OCI-LY1 (cell line): ENCODE measurements at regions not wholly inside any gene's neighbourhood (a gene's known extent, or its start where the extent isn't known, plus 50 kb on each side); places are given as distances from the start of the nearest gene placed in this dataset.

Experiments used
- H2AFZ ChIP-seq: fragments of 200-600 bp; sonication (generic), shearing (Covaris generic); 2 replicates; pipeline ENCODE4 v1.6.0; 2014; ENCODE audit warnings: antibody characterized with exemption, mild to moderate bottlenecking, low read length
- H3F3A ChIP-seq: fragments of 200-600 bp; sonication (generic), shearing (Covaris generic); 2 replicates; pipeline ENCODE4 v1.6.0; 2014; ENCODE audit warnings: mild to moderate bottlenecking, antibody characterized with exemption, low read length, moderate library complexity; ENCODE audit not compliant: insufficient read depth
- H3K27ac ChIP-seq: fragments of 200-600 bp; sonication (generic); 2 replicates; pipeline ENCODE4 v1.5.1; 2014; ENCODE audit warnings: low read length, mixed run types, mild to moderate bottlenecking, low read depth; ENCODE audit not compliant: poor library complexity, severe bottlenecking
- H3K27me3 ChIP-seq: fragments of 200-600 bp; sonication (generic); 2 replicates; pipeline ENCODE4 v1.6.0; 2014; ENCODE audit warnings: antibody characterized with exemption, mild to moderate bottlenecking, low read length, moderate library complexity; ENCODE audit not compliant: insufficient read depth
- H3K36me3 ChIP-seq: fragments of 200-600 bp; sonication (generic); 2 replicates; pipeline ENCODE4 v1.6.1; 2014; ENCODE audit warnings: mild to moderate bottlenecking, antibody characterized with exemption, low read length, moderate library complexity, mixed read lengths; ENCODE audit not compliant: insufficient read depth
- H3K4me1 ChIP-seq: fragments of 200-600 bp; sonication (generic); 2 replicates; pipeline ENCODE4 v1.5.1; 2014; ENCODE audit warnings: mild to moderate bottlenecking, low read length, moderate library complexity; ENCODE audit not compliant: insufficient read depth, severe bottlenecking
- H3K4me2 ChIP-seq: fragments of 200-600 bp; sonication (generic), shearing (Covaris generic); 2 replicates; pipeline ENCODE4 v1.6.1; 2014; ENCODE audit warnings: low read length
- H3K4me3 ChIP-seq: fragments of 200-600 bp; sonication (generic); 2 replicates; pipeline ENCODE4 v1.5.1; 2014; ENCODE audit warnings: low read length, low read depth, mild to moderate bottlenecking, mixed read lengths; ENCODE audit not compliant: poor library complexity, severe bottlenecking
- H3K79me2 ChIP-seq: fragments of 200-600 bp; shearing (Covaris generic); 2 replicates; pipeline ENCODE4 v1.6.1; 2016; ENCODE audit warnings: mixed run types, low read length, mixed read lengths; ENCODE audit not compliant: insufficient read depth
- H3K9ac ChIP-seq: fragments of 200-600 bp; sonication (generic), shearing (Covaris generic); 2 replicates; pipeline ENCODE4 v1.6.1; 2014; ENCODE audit warnings: mild to moderate bottlenecking, low read length, mixed read lengths
- H3K9me2 ChIP-seq: fragments of 200-600 bp; sonication (generic), shearing (Covaris generic); 2 replicates; pipeline ENCODE4 v1.6.1; 2014; ENCODE audit warnings: low read depth, mild to moderate bottlenecking, low read length, mixed read lengths
- H3K9me3 ChIP-seq: fragments of 200-600 bp; shearing (Covaris generic); 2 replicates; pipeline ENCODE4 v1.6.1; 2014; ENCODE audit warnings: low read length, mixed read lengths
- H4K20me1 ChIP-seq: fragments of 200-600 bp; sonication (generic), shearing (Covaris generic); 2 replicates; pipeline ENCODE4 v1.6.0; 2016; ENCODE audit warnings: mild to moderate bottlenecking, low read length; ENCODE audit not compliant: insufficient read depth
- EZH2 ChIP-seq: fragments of 200-600 bp; sonication (generic), shearing (Covaris generic); IDR thresholded peaks from 2 replicates; pipeline ENCODE4 v1.8.0; 2017; ENCODE audit warnings: borderline replicate concordance, mixed run types, mild to moderate bottlenecking, antibody characterized with exemption, low read length, moderate library complexity, mixed read lengths
- TF ChIP-seq, protein P1 (sequence below): fragments of 200-600 bp; sonication (generic), shearing (Covaris generic); IDR thresholded peaks from 2 replicates; pipeline ENCODE4 v1.5.1; 2017; ENCODE audit warnings: mild to moderate bottlenecking, antibody characterized with exemption, low read length, moderate library complexity, mixed read lengths

DNA sequence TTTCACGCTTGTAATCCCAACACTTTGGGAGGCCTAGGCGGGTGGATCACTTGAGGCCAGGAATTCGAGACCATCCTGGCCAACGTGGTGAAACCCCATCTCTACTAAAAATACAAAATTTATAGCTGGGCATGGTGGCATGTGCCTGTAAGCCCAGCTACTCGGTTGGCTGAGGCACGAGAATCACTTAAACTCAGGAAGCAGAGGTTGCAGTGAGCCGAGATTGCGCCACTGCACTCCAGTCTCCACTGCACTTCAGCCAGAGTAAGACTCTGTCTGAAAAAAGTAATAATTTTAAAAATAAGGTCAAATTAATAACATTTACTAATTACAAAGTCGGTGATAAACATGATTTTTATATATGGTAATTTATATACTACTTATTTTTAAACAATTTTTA lies 155.9 kb downstream of the AXIN2 start:
- Histone ChIP-seq H3K36me3 (no peaks in the 10 kb centered on the region), H3K9me3 (no peaks in the 10 kb centered on the region), H3K9ac (no peak overlapping the region), H3K79me2 (no peaks in the 10 kb centered on the region), H3F3A (no peaks in the 10 kb centered on the region), H3K4me2 (no peak overlapping the region), H3K4me3 (no peak overlapping the region), H3K27ac (no peak overlapping the region), H3K27me3 (no peaks in the 10 kb centered on the region), H3K9me2 (no peaks in the 10 kb centered on the region), H2AFZ (no peak overlapping the region), H4K20me1 (no peaks in the 10 kb centered on the region), H3K4me1 (no peaks in the 10 kb centered on the region)
- TF ChIP-seq EZH2, result no peak
- TF ChIP-seq, protein P1, sequence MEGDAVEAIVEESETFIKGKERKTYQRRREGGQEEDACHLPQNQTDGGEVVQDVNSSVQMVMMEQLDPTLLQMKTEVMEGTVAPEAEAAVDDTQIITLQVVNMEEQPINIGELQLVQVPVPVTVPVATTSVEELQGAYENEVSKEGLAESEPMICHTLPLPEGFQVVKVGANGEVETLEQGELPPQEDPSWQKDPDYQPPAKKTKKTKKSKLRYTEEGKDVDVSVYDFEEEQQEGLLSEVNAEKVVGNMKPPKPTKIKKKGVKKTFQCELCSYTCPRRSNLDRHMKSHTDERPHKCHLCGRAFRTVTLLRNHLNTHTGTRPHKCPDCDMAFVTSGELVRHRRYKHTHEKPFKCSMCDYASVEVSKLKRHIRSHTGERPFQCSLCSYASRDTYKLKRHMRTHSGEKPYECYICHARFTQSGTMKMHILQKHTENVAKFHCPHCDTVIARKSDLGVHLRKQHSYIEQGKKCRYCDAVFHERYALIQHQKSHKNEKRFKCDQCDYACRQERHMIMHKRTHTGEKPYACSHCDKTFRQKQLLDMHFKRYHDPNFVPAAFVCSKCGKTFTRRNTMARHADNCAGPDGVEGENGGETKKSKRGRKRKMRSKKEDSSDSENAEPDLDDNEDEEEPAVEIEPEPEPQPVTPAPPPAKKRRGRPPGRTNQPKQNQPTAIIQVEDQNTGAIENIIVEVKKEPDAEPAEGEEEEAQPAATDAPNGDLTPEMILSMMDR, result no peak

DNA sequence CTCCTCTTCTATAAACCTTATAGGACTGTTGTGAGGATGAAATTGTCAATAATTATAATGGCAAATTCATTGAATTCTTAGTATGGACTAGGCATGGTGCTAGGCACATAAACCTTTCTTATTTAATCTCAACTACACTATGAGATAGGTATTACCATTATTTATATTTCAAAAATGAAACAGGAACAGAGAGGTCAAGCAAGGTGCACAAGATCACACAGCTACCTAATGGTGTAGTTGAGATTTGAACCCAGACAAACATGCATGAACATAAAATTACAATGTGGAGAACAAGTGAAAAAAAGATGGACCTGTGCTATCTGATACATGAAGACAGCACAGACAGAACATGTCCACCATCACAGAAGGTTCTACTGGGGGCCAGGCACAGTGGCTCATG lies 156.7 kb downstream of the AXIN2 start:
- Histone ChIP-seq H3K9ac (no peak overlapping the region), H3K36me3 (no peaks in the 10 kb centered on the region), H2AFZ (no peak overlapping the region), H3K4me2 (no peak overlapping the region), H3K27ac (no peak overlapping the region), H3K9me2 (no peaks in the 10 kb centered on the region), H4K20me1 (no peaks in the 10 kb centered on the region), H3K4me1 (no peaks in the 10 kb centered on the region), H3K4me3 (no peak overlapping the region), H3F3A (no peaks in the 10 kb centered on the region), H3K79me2 (no peaks in the 10 kb centered on the region), H3K27me3 (no peaks in the 10 kb centered on the region), H3K9me3 (no peaks in the 10 kb centered on the region)
- TF ChIP-seq, protein P1, result no peak
- TF ChIP-seq EZH2, result no peak

- Histone ChIP-seq H3K9ac (no peak overlapping the region), H3K27me3 (no peaks in the 10 kb centered on the region), H3K4me3 (no peak overlapping the region), H3K4me1 (no peaks in the 10 kb centered on the region), H3K9me3 (no peaks in the 10 kb centered on the region), H3K79me2 (no peaks in the 10 kb centered on the region), H3K27ac (no peak overlapping the region), H3F3A (no peaks in the 10 kb centered on the region), H2AFZ (no peak overlapping the region), H3K36me3 (no peaks in the 10 kb centered on the region), H3K4me2 (no peak overlapping the region), H4K20me1 (no peaks in the 10 kb centered on the region), H3K9me2 (no peaks in the 10 kb centered on the region)
- TF ChIP-seq, protein P1, result no peak
- TF ChIP-seq EZH2, result no peak
These were observed 157.8 kb downstream of the AXIN2 start for GRCh38 chr17:65403626-65404025.
